GM23248 (cell line): ENCODE measurements at regions not wholly inside any gene's neighbourhood (a gene's known extent, or its start where the extent isn't known, plus 50 kb on each side); places are given as distances from the start of the nearest gene placed in this dataset.

Experiments
- DNase-seq: peaks from one replicate; pipeline ENCODE4 v3.0.0-alpha.2; 2015
- H2AFZ ChIP-seq: fragments of 200-600 bp; sonication (generic); 2 replicates; pipeline ENCODE4 v1.6.1; 2016; ENCODE audit warnings: antibody characterized with exemption
- H3F3A ChIP-seq: fragments of 200-600 bp; sonication (generic); 2 replicates; pipeline ENCODE4 v1.6.1; 2016; ENCODE audit warnings: mild to moderate bottlenecking, antibody characterized with exemption, mixed run types; ENCODE audit not compliant: insufficient read depth
- H3K27ac ChIP-seq: fragments of 200-600 bp; sonication (generic); 2 replicates; pipeline ENCODE4 v1.5.1; 2016; ENCODE audit warnings: mild to moderate bottlenecking
- H3K27me3 ChIP-seq: fragments of 200-600 bp; sonication (generic); replicated peaks from 2 replicates; pipeline ENCODE4 v1.6.1; 2016; ENCODE audit warnings: mild to moderate bottlenecking; ENCODE audit not compliant: insufficient read depth
- H3K36me3 ChIP-seq: fragments of 200-600 bp; sonication (generic); 2 replicates; pipeline ENCODE4 v1.6.1; 2016; ENCODE audit warnings: low read depth, mild to moderate bottlenecking
- H3K4me1 ChIP-seq: fragments of 200-600 bp; sonication (generic); 2 replicates; pipeline ENCODE4 v1.6.1; 2016; ENCODE audit warnings: mild to moderate bottlenecking; ENCODE audit not compliant: insufficient read depth
- H3K4me2 ChIP-seq: fragments of 200-600 bp; sonication (generic); one replicate; pipeline ENCODE4 v1.6.1; 2016; ENCODE audit warnings: mild to moderate bottlenecking; ENCODE audit not compliant: unreplicated experiment
- H3K4me3 ChIP-seq: fragments of 200-600 bp; sonication (generic); 2 replicates; pipeline ENCODE4 v1.5.1; 2016; ENCODE audit warnings: mild to moderate bottlenecking
- H3K79me2 ChIP-seq: fragments of 200-600 bp; sonication (generic); 2 replicates; pipeline ENCODE4 v1.6.1; 2016; ENCODE audit warnings: mild to moderate bottlenecking; ENCODE audit not compliant: insufficient read depth
- H3K9ac ChIP-seq: fragments of 200-600 bp; sonication (generic); 2 replicates; pipeline ENCODE4 v1.6.1; 2016; ENCODE audit warnings: mild to moderate bottlenecking
- H3K9me2 ChIP-seq: fragments of 200-600 bp; sonication (generic); 2 replicates; pipeline ENCODE4 v1.6.1; 2016; ENCODE audit warnings: mixed run types, mild to moderate bottlenecking, moderate library complexity; ENCODE audit not compliant: insufficient read depth
- H3K9me3 ChIP-seq: fragments of 200-600 bp; sonication (generic); one replicate; pipeline ENCODE4 v1.6.1; 2017; ENCODE audit warnings: low read depth
- H4K20me1 ChIP-seq: fragments of 200-600 bp; sonication (generic); 2 replicates; pipeline ENCODE4 v1.6.0; 2016; ENCODE audit not compliant: insufficient read depth
- EZH2 ChIP-seq: fragments of 200-600 bp; sonication (generic); IDR thresholded peaks from 2 replicates; pipeline ENCODE4 v1.6.1; 2018; ENCODE audit warnings: antibody characterized with exemption, mild to moderate bottlenecking; ENCODE audit not compliant: insufficient read depth, poor library complexity, severe bottlenecking
- EZH2phosphoT487 ChIP-seq: fragments of 200-600 bp; sonication (generic); IDR thresholded peaks from 2 replicates; pipeline ENCODE4 v1.6.1; 2018; ENCODE audit warnings: antibody characterized with exemption, moderate library complexity, mild to moderate bottlenecking, low read depth; ENCODE audit not compliant: insufficient read depth
- WGBS, 2 experiments: methylation state at CpG; one replicate each; pipeline ENCODE4 v1.1.6; 2015 to 2017; ENCODE audit warnings: low lambda C conversion rate in 2 of 2, low coverage in 1 of 2; ENCODE audit errors: missing lambda C conversion rate in 2 of 2; 5-methylcytosine and 5-hydroxymethylcytosine counted together
- in situ Hi-C: fragments of 300-500 bp; cut with MboI; formaldehyde crosslinking; loops from 2 replicates; pipeline ENCODE4 v1.15.0; 2020

DNA sequence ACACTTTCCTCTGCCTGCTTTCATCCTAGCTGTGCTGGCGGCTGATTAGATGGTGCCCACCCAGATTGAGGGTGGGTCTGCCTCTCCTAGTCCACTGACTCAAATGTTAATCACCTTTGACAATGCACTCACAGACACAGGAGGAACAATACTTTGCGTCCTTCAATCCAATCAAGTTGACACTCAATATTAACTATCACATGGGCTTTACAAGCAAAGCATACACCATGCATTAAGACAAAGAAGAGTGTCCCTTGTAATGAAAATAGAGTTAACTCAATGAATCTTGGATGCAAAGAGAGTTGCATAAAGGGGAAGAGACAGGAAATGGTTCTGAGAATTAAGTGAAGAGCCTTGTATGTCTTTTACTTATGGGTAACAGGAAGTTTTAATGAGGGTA, 298.7 kb upstream of the BRINP1 start:
- no peak overlapping the region for H3K27ac ChIP-seq
- H3K9me3 ChIP-seq: no peaks in the 10 kb centered on the region
- no peaks in the 10 kb centered on the region for H3K79me2 ChIP-seq
- no peaks in the 10 kb centered on the region for H3K36me3 ChIP-seq
- H3K9ac ChIP-seq: no peak overlapping the region
- TF ChIP-seq EZH2phosphoT487 (no peak), EZH2 (no peak)
- H3K4me3 ChIP-seq: no peak overlapping the region
- no peaks in the 10 kb centered on the region for H3K27me3 ChIP-seq
- H2AFZ ChIP-seq: no peak overlapping the region
- in situ Hi-C loops: no loop called here
- H4K20me1 ChIP-seq: no peaks in the 10 kb centered on the region
- DNase-seq: no peak
- H3K9me2 ChIP-seq: no peaks in the 10 kb centered on the region
- WGBS, 2 experiments: 55 to 67% methylated on average over 2 of the region's 2 CpGs
- H3K4me2 ChIP-seq: no peak overlapping the region
- no peaks in the 10 kb centered on the region for H3K4me1 ChIP-seq
- H3F3A ChIP-seq: no peaks in the 10 kb centered on the region

- no peaks in the 10 kb centered on the region for H3K79me2 ChIP-seq
- DNase-seq: no peak
Observed at GRCh38 chr9:119667163-119667562, 297.9 kb upstream of the BRINP1 start.

DNA sequence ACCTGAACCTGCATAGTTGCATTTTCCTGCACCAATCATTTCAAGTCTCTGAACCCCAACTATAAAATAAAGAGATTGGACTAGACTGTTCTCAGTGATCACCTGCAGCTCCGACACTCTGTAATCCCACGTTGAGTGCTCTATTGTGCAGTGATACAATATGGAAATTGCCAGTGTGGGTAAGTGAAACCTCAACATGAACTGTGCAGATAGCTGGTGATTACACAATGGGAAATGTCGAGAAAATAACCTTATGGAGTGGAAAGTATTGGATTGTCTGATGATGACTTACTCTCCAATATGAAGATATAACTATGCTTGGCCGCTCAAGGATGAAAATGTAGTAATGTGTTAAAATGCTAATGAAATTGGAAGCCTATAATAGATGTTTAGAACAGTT, 293.1 kb upstream of the BRINP1 start:
- no peaks in the 10 kb centered on the region for H3F3A ChIP-seq
- no peak overlapping the region for H3K27ac ChIP-seq
- no peaks in the 10 kb centered on the region for H3K9me2 ChIP-seq
- H3K4me3 ChIP-seq: no peak overlapping the region
- no peaks in the 10 kb centered on the region for H3K4me1 ChIP-seq
- no peak overlapping the region for H3K9ac ChIP-seq
- TF ChIP-seq EZH2phosphoT487 (no peak), EZH2 (no peak)
- no peak overlapping the region for H3K4me2 ChIP-seq
- H3K79me2 ChIP-seq: no peaks in the 10 kb centered on the region
- H3K27me3 ChIP-seq: no peaks in the 10 kb centered on the region
- H3K36me3 ChIP-seq: no peaks in the 10 kb centered on the region
- DNase-seq: no peak
- H2AFZ ChIP-seq: no peak overlapping the region
- H3K9me3 ChIP-seq: no peaks in the 10 kb centered on the region
- H4K20me1 ChIP-seq: no peaks in the 10 kb centered on the region
- in situ Hi-C loops: no loop called here
- 27 to 28% methylated on average over 4 of the region's 4 CpGs for WGBS, 2 experiments

More at GRCh38 chr9:119667163-119667562, 297.9 kb upstream of the BRINP1 start:
- H3F3A ChIP-seq: no peaks in the 10 kb centered on the region
- H2AFZ ChIP-seq: no peak overlapping the region
- H3K27ac ChIP-seq: no peak overlapping the region
- H3K9me3 ChIP-seq: no peaks in the 10 kb centered on the region
- no peaks in the 10 kb centered on the region for H3K4me1 ChIP-seq
- TF ChIP-seq EZH2phosphoT487 (no peak), EZH2 (no peak)
- H3K9me2 ChIP-seq: no peaks in the 10 kb centered on the region
- H3K9ac ChIP-seq: no peak overlapping the region
- WGBS, 2 experiments: 39 to 40% methylated on average over 2 of the region's 2 CpGs
- H3K4me2 ChIP-seq: no peak overlapping the region
- no peak overlapping the region for H3K4me3 ChIP-seq
- in situ Hi-C loops: no loop called here
- H4K20me1 ChIP-seq: no peaks in the 10 kb centered on the region
- no peaks in the 10 kb centered on the region for H3K27me3 ChIP-seq
- H3K36me3 ChIP-seq: no peaks in the 10 kb centered on the region

DNA sequence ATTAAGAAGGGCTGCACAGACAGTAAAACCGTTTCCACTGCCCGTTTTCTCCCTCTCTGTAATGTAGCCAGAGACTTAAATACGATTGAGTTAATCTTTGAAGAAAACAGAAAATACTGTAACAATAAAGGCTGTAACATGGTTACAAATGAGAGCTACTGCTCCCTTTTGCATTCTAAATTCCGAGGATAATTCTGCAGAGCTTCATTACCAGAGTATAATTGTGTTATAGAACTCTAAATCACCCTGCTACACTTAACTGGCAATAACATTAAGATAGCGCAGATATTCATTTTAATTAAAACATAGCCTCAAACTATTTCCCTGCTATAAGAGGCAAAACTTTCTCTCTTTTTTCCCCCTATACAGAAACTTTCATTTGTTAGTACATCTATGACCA, 283.7 kb upstream of the BRINP1 start:
- no peak overlapping the region for H2AFZ ChIP-seq
- no peak overlapping the region for H3K4me3 ChIP-seq
- no peaks in the 10 kb centered on the region for H3K27me3 ChIP-seq
- no peak for DNase-seq
- H3K9ac ChIP-seq: no peak overlapping the region
- H3K4me1 ChIP-seq: no peaks in the 10 kb centered on the region
- no peaks in the 10 kb centered on the region for H3K79me2 ChIP-seq
- no peak overlapping the region for H3K4me2 ChIP-seq
- no peaks in the 10 kb centered on the region for H3K9me2 ChIP-seq
- no peaks in the 10 kb centered on the region for H3K36me3 ChIP-seq
- in situ Hi-C loops: no loop called here
- H3F3A ChIP-seq: no peaks in the 10 kb centered on the region
- H3K27ac ChIP-seq: no peak overlapping the region
- WGBS, 2 experiments: 22 to 25% methylated on average over 5 of the region's 5 CpGs
- H3K9me3 ChIP-seq: no peaks in the 10 kb centered on the region
- H4K20me1 ChIP-seq: no peaks in the 10 kb centered on the region
- no peak for TF ChIP-seq EZH2phosphoT487
- no peak for TF ChIP-seq EZH2

DNA sequence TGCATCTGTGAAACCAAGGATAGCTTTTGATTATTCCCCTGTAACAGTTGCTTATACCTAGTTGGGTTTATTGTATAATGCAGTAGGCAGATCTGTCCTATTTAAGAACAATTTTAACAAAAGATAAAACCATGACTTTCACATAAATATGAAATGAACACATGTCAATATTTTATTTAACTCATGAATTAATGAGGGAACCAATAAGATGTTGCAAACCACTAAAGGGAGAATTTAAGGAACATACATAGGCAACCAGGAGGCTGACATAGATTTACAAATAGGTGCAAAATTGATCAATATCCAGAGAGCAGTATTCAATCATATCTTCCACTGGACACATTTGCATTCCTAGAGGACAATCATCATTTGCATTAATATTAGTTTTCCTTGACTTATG, 280.0 kb upstream of the BRINP1 start:
- in situ Hi-C loops: no loop called here
- Histone ChIP-seq H3K79me2 (no peaks in the 10 kb centered on the region), H3K9ac (no peak overlapping the region), H3K36me3 (no peaks in the 10 kb centered on the region), H3K4me3 (no peak overlapping the region), H3K27me3 (no peaks in the 10 kb centered on the region), H2AFZ (no peak overlapping the region), H3F3A (no peaks in the 10 kb centered on the region), H3K4me2 (no peak overlapping the region), H3K9me3 (no peaks in the 10 kb centered on the region), H3K4me1 (no peaks in the 10 kb centered on the region), H4K20me1 (no peaks in the 10 kb centered on the region), H3K27ac (no peak overlapping the region), H3K9me2 (no peaks in the 10 kb centered on the region)
- DNase-seq: no peak
- TF ChIP-seq EZH2: no peak
- TF ChIP-seq EZH2phosphoT487: no peak
